BLaER1 treated with 17β-estradiol and CSF1 and Interleukin-3, amounts not matched to agents 10 nM and 100 nM (cell line): ENCODE measurements at regions not wholly inside any gene's neighbourhood (a gene's known extent, or its start where the extent isn't known, plus 50 kb on each side); places are given as distances from the start of the nearest gene placed in this dataset.

Source experiments
- H3K27ac ChIP-seq, 11 experiments: shearing (Covaris generic); formaldehyde crosslinking; 2 replicates each; pipeline ENCODE4 v1.8.1; 2022
- H3K27me3 ChIP-seq, 11 experiments: shearing (Covaris generic); formaldehyde crosslinking; 2 replicates each; pipeline ENCODE4 v1.8.1; 2022
- H3K36me3 ChIP-seq, 11 experiments: shearing (Covaris generic); formaldehyde crosslinking; 2 replicates each; pipeline ENCODE4 v1.8.1; 2022
- H3K4me1 ChIP-seq, 10 experiments: shearing (Covaris generic); formaldehyde crosslinking; 2 replicates each; pipeline ENCODE4 v1.8.1; 2022
- H3K4me2 ChIP-seq, 11 experiments: shearing (Covaris generic); formaldehyde crosslinking; 2 replicates each; pipeline ENCODE4 v1.8.1; 2022
- H3K4me3 ChIP-seq, 10 experiments: shearing (Covaris generic); formaldehyde crosslinking; 2 replicates each; pipeline ENCODE4 v1.8.1; 2022
- H3K9ac ChIP-seq, 11 experiments: shearing (Covaris generic); formaldehyde crosslinking; 2 replicates each; pipeline ENCODE4 v1.8.1; 2022
- H3K9me3 ChIP-seq, 11 experiments: shearing (Covaris generic); formaldehyde crosslinking; replicated peaks in 1 of 11; 2 replicates each; pipeline ENCODE4 v1.8.1; 2022
- H4K20me1 ChIP-seq, 11 experiments: shearing (Covaris generic); formaldehyde crosslinking; 2 replicates each; pipeline ENCODE4 v1.8.1; 2022
- Cebpa-rat ChIP-seq, 11 experiments: shearing (Covaris generic); IDR thresholded peaks; 2 replicates each; pipeline ENCODE4 v1.8.1; 2022

DNA sequence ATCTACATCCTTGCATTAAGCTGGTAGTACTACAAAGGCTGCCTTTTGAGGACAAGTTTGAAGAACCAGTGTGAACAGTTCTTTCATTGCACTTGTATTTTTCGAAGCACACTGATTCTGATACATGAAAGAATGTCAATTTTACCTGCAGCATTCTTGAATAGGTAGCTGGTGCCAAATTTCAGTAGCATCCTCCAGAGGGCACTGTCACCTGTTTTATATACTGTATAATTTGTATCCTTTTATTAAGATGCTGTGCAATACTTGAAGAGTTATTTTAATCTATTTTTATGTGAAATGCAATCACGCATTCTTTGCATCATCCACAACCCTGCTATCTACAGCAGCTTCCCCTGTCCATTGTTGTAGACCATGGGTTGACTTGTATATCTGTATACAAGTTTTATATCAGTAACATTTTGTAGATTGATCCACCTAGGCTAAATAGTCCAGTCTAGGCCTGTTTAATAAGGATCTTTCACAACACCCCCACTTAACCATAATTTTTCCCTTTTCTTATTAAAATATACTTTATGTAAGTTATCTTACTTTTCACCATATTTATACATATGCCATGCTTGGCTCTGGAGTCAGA is 325.7 kb downstream of the PCDH7 start:
- H4K20me1 ChIP-seq, result no peaks in the 10 kb centered on the region
- no peaks in the 10 kb centered on the region for H3K9me3 ChIP-seq
- H3K4me3 ChIP-seq, result no peak overlapping the region
- no peak overlapping the region for H3K4me2 ChIP-seq
- H3K4me1 ChIP-seq, result peaks cover 0 to 9% (median 0%) of the 10 kb centered on the region in 10 experiments; a peak in 9 of 20 replicates
- no peaks in the 10 kb centered on the region for H3K36me3 ChIP-seq
- TF ChIP-seq Cebpa-rat (IDR thresholded peaks at IDR 0.05), result no peak
- H3K27ac ChIP-seq, result no peak overlapping the region
- H3K9ac ChIP-seq, result no peak overlapping the region
- no peaks in the 10 kb centered on the region for H3K27me3 ChIP-seq

DNA sequence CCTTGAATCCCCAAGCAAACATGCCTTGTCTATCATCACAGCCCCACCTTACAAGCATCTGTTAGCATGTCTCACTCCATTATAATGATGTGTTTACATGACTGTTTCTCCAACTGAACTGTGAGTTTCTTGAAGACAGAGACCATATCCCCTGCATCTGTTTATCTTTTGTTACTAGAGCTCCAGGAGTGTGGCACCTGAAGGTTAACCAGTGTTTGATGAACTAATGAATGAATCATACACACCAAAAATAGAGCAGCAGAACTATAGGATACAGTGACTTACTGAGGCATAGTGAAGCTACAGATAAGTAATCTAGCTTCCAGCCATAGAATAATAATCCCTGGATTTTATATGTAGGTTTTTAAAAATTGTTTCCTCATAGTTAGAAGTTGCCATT is 331.0 kb downstream of the PCDH7 start:
- no peaks in the 10 kb centered on the region for H4K20me1 ChIP-seq
- H3K9ac ChIP-seq, result no peak overlapping the region
- H3K27ac ChIP-seq, result no peak overlapping the region
- TF ChIP-seq Cebpa-rat (IDR thresholded peaks at IDR 0.05), result no peak
- H3K4me1 ChIP-seq, result no peaks in the 10 kb centered on the region
- H3K27me3 ChIP-seq, result no peaks in the 10 kb centered on the region
- H3K4me3 ChIP-seq, result no peak overlapping the region
- no peak overlapping the region for H3K4me2 ChIP-seq
- no peaks in the 10 kb centered on the region for H3K36me3 ChIP-seq
- no peaks in the 10 kb centered on the region for H3K9me3 ChIP-seq

DNA sequence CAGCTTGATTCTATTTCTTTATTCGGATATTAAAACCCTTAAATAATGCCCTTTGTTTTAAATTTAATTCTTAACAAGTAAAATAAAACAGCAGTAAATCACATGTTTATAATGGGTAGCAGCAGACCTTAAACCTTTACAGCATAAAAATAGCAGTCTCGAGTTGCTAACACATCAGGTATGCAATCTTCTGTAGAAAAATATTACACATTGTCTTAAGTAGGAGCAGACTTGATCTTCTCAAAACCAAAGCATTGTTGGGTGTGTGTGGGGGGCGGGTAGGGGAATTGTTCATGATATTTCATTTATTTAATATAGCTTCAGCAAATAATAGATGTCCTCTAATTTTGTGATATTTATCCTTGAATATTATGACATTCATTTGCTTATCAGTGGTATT is 331.4 kb downstream of the PCDH7 start:
- H3K9ac ChIP-seq, result no peak overlapping the region
- no peaks in the 10 kb centered on the region for H3K4me1 ChIP-seq
- H4K20me1 ChIP-seq, result no peaks in the 10 kb centered on the region
- TF ChIP-seq Cebpa-rat (IDR thresholded peaks at IDR 0.05), result no peak
- H3K9me3 ChIP-seq, result no peaks in the 10 kb centered on the region
- H3K4me2 ChIP-seq, result no peak overlapping the region
- H3K27me3 ChIP-seq, result no peaks in the 10 kb centered on the region
- H3K27ac ChIP-seq, result no peak overlapping the region
- no peaks in the 10 kb centered on the region for H3K36me3 ChIP-seq
- no peak overlapping the region for H3K4me3 ChIP-seq

DNA sequence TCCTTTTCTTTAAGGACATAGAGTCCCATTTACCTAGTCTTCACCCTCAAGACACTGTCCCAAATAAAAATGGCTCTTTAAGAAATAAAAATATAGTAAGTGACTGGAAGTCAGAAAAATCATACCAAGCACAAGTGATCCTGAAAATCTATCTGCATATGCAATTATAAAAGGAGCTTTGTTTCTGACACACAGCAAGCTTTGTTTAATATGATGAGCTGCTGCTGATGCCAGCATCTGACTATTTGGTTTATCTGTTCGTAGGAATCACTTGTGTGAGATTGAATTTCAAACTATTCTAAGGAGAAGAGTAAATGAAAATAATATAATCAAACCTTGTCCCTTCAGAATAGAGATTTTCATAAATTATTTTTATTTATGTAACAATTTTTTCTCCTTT is 332.4 kb downstream of the PCDH7 start:
- Histone ChIP-seq H3K4me2 (no peak overlapping the region), H3K9ac (no peak overlapping the region), H3K4me3 (no peak overlapping the region), H3K36me3 (no peaks in the 10 kb centered on the region), H3K27me3 (no peaks in the 10 kb centered on the region), H3K4me1 (no peaks in the 10 kb centered on the region), H4K20me1 (no peaks in the 10 kb centered on the region), H3K27ac (no peak overlapping the region), H3K9me3 (no peaks in the 10 kb centered on the region)
- no peak for TF ChIP-seq Cebpa-rat (IDR thresholded peaks at IDR 0.05)

DNA sequence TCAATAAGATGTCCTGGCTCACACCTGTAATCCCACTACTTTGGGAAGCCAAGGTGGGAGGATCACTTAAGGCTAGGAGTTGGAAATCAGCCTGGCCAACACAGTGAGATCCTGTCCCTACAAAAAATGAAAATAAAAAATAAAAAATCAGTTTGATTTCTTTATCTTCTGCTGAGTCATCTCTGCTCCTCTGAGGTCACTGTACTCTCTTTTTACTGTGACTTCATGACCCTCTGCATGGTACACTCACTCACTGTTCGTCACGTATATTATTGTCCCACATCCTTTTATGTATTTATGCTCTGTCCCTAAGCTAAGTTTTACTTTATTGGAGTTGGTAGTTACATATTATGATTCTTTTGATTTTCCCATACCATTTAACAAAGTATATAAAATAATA is 333.3 kb downstream of the PCDH7 start:
- H4K20me1 ChIP-seq, result no peaks in the 10 kb centered on the region
- no peaks in the 10 kb centered on the region for H3K27me3 ChIP-seq
- H3K27ac ChIP-seq, result no peak overlapping the region
- H3K4me1 ChIP-seq, result no peaks in the 10 kb centered on the region
- no peak overlapping the region for H3K9ac ChIP-seq
- H3K9me3 ChIP-seq, result no peaks in the 10 kb centered on the region
- no peak for TF ChIP-seq Cebpa-rat (IDR thresholded peaks at IDR 0.05)
- no peak overlapping the region for H3K4me3 ChIP-seq
- no peaks in the 10 kb centered on the region for H3K36me3 ChIP-seq
- no peak overlapping the region for H3K4me2 ChIP-seq

DNA sequence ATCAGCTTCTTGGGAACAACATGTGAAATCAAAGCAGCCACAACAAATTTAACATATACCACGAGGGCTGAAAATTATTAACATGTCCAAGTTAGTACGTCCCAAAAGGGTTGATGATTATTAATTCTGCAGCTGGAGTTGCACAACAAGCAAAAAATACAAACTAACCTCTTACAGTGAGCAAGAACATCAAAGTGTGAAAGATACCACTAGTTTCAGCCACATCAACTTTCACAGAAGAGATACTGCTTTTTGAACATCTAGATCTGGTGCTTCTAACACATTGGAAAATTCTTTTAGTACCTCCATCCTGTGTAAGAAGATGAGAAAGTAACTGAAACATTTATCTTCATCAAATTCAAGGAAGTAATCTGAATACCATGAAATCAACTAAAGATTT is 334.1 kb downstream of the PCDH7 start:
- Histone ChIP-seq H3K4me3 (no peak overlapping the region), H3K27me3 (no peaks in the 10 kb centered on the region), H3K9ac (no peak overlapping the region), H3K4me1 (no peaks in the 10 kb centered on the region), H3K36me3 (no peaks in the 10 kb centered on the region), H3K27ac (no peak overlapping the region), H4K20me1 (no peaks in the 10 kb centered on the region), H3K4me2 (no peak overlapping the region), H3K9me3 (no peaks in the 10 kb centered on the region)
- no peak for TF ChIP-seq Cebpa-rat (IDR thresholded peaks at IDR 0.05)

DNA sequence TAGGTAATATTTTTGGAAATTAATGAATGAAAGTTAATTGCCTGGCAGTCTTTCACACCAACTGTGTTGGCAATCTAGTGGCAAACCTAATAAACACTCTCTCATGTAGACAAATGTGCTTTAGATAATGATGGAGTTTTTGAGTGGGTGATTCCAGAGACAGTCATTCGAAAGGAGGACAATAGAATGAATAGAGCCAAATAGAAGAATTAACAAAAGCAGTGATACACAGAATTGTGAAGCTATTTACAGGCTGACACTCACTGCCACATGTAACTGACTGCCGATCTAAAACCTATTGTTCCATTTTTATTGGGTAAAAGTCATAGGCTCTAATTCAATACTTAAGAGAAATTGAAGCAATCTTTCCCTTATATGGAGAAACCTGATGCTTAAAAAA is 338.5 kb downstream of the PCDH7 start:
- TF ChIP-seq Cebpa-rat (IDR thresholded peaks at IDR 0.05), result no peak
- Histone ChIP-seq H4K20me1 (no peaks in the 10 kb centered on the region), H3K27me3 (no peaks in the 10 kb centered on the region), H3K9me3 (no peaks in the 10 kb centered on the region), H3K36me3 (no peaks in the 10 kb centered on the region), H3K4me1 (no peaks in the 10 kb centered on the region), H3K9ac (no peak overlapping the region), H3K4me3 (no peak overlapping the region), H3K4me2 (no peak overlapping the region), H3K27ac (no peak overlapping the region)

DNA sequence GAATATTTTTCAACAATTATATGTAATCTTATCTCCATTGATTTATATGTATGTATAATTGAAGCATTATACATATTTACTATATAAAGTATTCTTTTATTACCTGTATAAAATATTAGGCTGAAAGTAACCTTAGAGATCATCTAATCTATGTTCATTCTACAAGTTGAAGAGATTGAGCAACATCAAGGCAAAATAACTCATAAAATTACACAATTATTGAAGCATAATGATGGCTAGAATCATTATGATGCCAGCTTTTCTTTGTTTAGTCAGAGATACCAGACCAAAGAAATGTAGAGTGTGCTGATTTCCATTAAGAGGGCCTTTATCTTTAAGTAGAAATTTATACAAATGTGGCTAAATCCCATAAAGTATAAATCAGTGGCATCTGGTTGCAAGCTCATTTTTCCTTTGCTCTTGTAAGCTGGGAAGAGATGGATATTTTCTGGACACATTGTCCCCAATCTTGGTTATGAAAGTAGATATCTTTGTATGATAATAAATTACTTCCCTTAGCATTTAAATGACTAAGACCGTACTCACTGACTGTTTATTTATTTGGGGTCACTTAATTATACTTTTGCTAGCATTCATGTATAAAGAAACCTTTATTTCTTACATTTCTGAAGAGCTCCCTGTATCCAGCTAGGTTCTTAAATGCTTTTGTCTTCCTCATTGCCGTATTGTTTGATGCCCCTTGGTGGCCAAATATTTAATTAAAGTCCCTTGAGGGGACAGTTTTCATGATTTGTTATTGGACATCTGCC is 339.8 kb downstream of the PCDH7 start:
- H3K9me3 ChIP-seq, result no peaks in the 10 kb centered on the region
- H3K4me2 ChIP-seq, result no peak overlapping the region
- no peak overlapping the region for H3K4me3 ChIP-seq
- H3K27me3 ChIP-seq, result no peaks in the 10 kb centered on the region
- H3K4me1 ChIP-seq, result no peaks in the 10 kb centered on the region
- H3K36me3 ChIP-seq, result no peaks in the 10 kb centered on the region
- no peaks in the 10 kb centered on the region for H4K20me1 ChIP-seq
- TF ChIP-seq Cebpa-rat (IDR thresholded peaks at IDR 0.05), result no peak
- no peak overlapping the region for H3K9ac ChIP-seq
- no peak overlapping the region for H3K27ac ChIP-seq

DNA sequence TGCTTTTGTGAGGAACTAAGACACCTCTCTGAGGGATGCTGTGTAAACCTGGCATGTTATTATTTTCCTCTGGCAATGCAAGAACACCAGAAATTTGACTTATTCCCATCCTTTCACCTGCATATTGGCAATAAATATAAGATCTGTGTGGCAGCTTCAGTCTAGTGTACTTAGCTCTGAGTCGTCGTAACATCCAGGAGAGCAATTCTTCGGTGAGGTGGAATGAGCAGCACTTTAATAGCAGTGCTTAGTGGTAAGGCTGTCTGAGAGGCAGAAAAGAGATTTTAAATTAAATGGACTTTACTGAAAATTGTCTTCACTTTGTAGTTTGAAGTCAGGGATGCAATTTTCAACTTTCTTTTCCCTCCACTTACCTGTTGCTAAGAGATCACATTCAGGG is 344.9 kb downstream of the PCDH7 start:
- Histone ChIP-seq H3K4me3 (no peak overlapping the region), H3K27me3 (no peaks in the 10 kb centered on the region), H4K20me1 (no peaks in the 10 kb centered on the region), H3K27ac (no peak overlapping the region), H3K9ac (no peak overlapping the region), H3K9me3 (no peaks in the 10 kb centered on the region), H3K4me1 (no peaks in the 10 kb centered on the region), H3K4me2 (no peak overlapping the region), H3K36me3 (no peaks in the 10 kb centered on the region)
- no peak for TF ChIP-seq Cebpa-rat (IDR thresholded peaks at IDR 0.05)
